ENCODE measurements at regions not wholly inside any gene's neighbourhood (a gene's known extent, or its start where the extent isn't known, plus 50 kb on each side); places are given as distances from the start of the nearest gene placed in this dataset.

- no peak for TF ChIP-seq ZNF382 (CRISPR knock-in tag; IDR thresholded peaks at IDR 0.05; ENCODE audit: borderline replicate concordance)
Observed at GRCh38 chr16:79329166-79329521, 271.4 kb downstream of the MAF start (continued).

- ChIA-PET POLR2A (no interaction called here), CTCF (ENCODE audit: low intra/inter-chr PET ratio, low total read pairs) (no interaction called here)
- Histone ChIP-seq H3K9ac (ENCODE audit: insufficient read depth, low read depth, low read length) (no peak overlapping the region), H4K20me1 (ENCODE audit: insufficient read depth, low read length) (no peaks in the 10 kb centered on the region), H3K4me1 (ENCODE audit: insufficient read depth, low read length) (no peaks in the 10 kb centered on the region), H3K79me2 (ENCODE audit: insufficient read depth, low read length) (no peaks in the 10 kb centered on the region), H3K4me2 (ENCODE audit: low read depth, low read length) (no peak overlapping the region), H2AFZ (ENCODE audit: low read length) (no peak overlapping the region), H3K27me3 (ENCODE audit: control insufficient read depth in 1 of 2, insufficient read depth in 2 of 2, low read length in 2 of 2) (peaks cover 0 to 2% of the 10 kb centered on the region in 2 experiments; a peak in 1 of 5 replicates), H3K36me3 (replicated peaks in 1 of 2; ENCODE audit: control insufficient read depth in 1 of 2, insufficient read depth in 2 of 2, low read length in 2 of 2) (no peaks in the 10 kb centered on the region), H3K4me3 (replicated peaks in 1 of 3; ENCODE audit: insufficient read depth in 1 of 3, low read depth in 2 of 3, low read length in 3 of 3) (no peak overlapping the region), H3K9me3 (ENCODE audit: low read length) (no peaks in the 10 kb centered on the region), H3K27ac (ENCODE audit: extremely low read length, insufficient read depth, low read length) (no peak overlapping the region)
- intact Hi-C loops (cut with micrococcal nuclease; ENCODE audit: unreplicated experiment), result no loop called here
- FAIRE-seq, result no peak
- TF ChIP-seq ZNF556 (CRISPR knock-in tag; IDR thresholded peaks at IDR 0.05; ENCODE audit: borderline replicate concordance), result no peak
- TF ChIP-seq RAD51 (IDR thresholded peaks at IDR 0.05; ENCODE audit: borderline replicate concordance), result no peak
- no peak for TF ChIP-seq FIP1L1 (IDR thresholded peaks at IDR 0.05; ENCODE audit: borderline replicate concordance, insufficient read depth, low read depth, low read length)
- no peak for TF ChIP-seq ZNF558 (CRISPR knock-in tag; IDR thresholded peaks at IDR 0.05; ENCODE audit: borderline replicate concordance)
- TF ChIP-seq RXRB (CRISPR knock-in tag; IDR thresholded peaks at IDR 0.05; ENCODE audit: borderline replicate concordance), result no peak
- no peak for TF ChIP-seq HHEX (CRISPR knock-in tag; IDR thresholded peaks at IDR 0.05)
- 26% methylated on average over 8 of the region's 8 CpGs for WGBS (ENCODE audit: low lambda C conversion rate)
- no peak for ATAC-seq
- in situ Hi-C loops (cut with HindIII; ENCODE audit: extremely low pct_ligation_motif_present, low pct_unique_long_range_greater_than_20kb), result no loop called here
- DNase-seq (ENCODE audit: low spot score), result no peak
- BruUV-seq (replicated peaks), result no TSS peak
Observed at GRCh38 chr16:79328402-79329165, 272.0 kb downstream of the MAF start.

- POLR2A ChIA-PET, result no interaction called here
Observed at GRCh38 chr16:79327836-79328235, 272.7 kb downstream of the MAF start.

More at GRCh38 chr16:79327836-79328235, 272.7 kb downstream of the MAF start:
- FAIRE-seq (no peak), DNase-seq (ENCODE audit: low spot score) (no peak), ATAC-seq (no peak)
- intact Hi-C loops (cut with micrococcal nuclease; ENCODE audit: unreplicated experiment) (no loop called here), in situ Hi-C loops (cut with HindIII; ENCODE audit: extremely low pct_ligation_motif_present, low pct_unique_long_range_greater_than_20kb) (no loop called here)
- TF ChIP-seq ZNF562 (CRISPR knock-in tag; IDR thresholded peaks at IDR 0.05; ENCODE audit: borderline replicate concordance) (no peak), ZNF205 (CRISPR knock-in tag; IDR thresholded peaks at IDR 0.05) (no peak), PRDM10 (CRISPR knock-in tag; IDR thresholded peaks at IDR 0.05; ENCODE audit: low read depth) (no peak), ZNF629 (CRISPR knock-in tag; conservative IDR thresholded peaks at IDR 0.05) (peak; percentile 27; the same call in 1 of the 2 replicates), ZNF367 (CRISPR knock-in tag; IDR thresholded peaks at IDR 0.05; ENCODE audit: borderline replicate concordance) (no peak)
- no peaks in the 10 kb centered on the region for H3K4me1 ChIP-seq (ENCODE audit: insufficient read depth, low read length)
- no peak overlapping the region for H2AFZ ChIP-seq (ENCODE audit: low read length)
- H3K9me3 ChIP-seq (ENCODE audit: low read length), result no peaks in the 10 kb centered on the region
- no peak overlapping the region for H3K4me3 ChIP-seq (replicated peaks in 1 of 3; ENCODE audit: insufficient read depth in 1 of 3, low read depth in 2 of 3, low read length in 3 of 3)
- H3K79me2 ChIP-seq (ENCODE audit: insufficient read depth, low read length), result no peaks in the 10 kb centered on the region
- H3K36me3 ChIP-seq (replicated peaks in 1 of 2; ENCODE audit: control insufficient read depth in 1 of 2, insufficient read depth in 2 of 2, low read length in 2 of 2), result no peaks in the 10 kb centered on the region
- H3K4me2 ChIP-seq (ENCODE audit: low read depth, low read length), result no peak overlapping the region
- WGBS (ENCODE audit: low lambda C conversion rate), result 45% methylated on average over 4 of the region's 4 CpGs
- H3K27ac ChIP-seq (ENCODE audit: extremely low read length, insufficient read depth, low read length), result no peak overlapping the region
- no peaks in the 10 kb centered on the region for H4K20me1 ChIP-seq (ENCODE audit: insufficient read depth, low read length)
- no TSS peak for BruUV-seq (replicated peaks)
- CTCF ChIA-PET (ENCODE audit: low intra/inter-chr PET ratio, low total read pairs), result no interaction called here
- H3K27me3 ChIP-seq (ENCODE audit: control insufficient read depth in 1 of 2, insufficient read depth in 2 of 2, low read length in 2 of 2), result peaks cover 0 to 2% of the 10 kb centered on the region in 2 experiments; a peak in 1 of 5 replicates
- H3K9ac ChIP-seq (ENCODE audit: insufficient read depth, low read depth, low read length), result no peak overlapping the region
